GM19468 (cell line): ENCODE measurements at regions not wholly inside any gene's neighbourhood (a gene's known extent, or its start where the extent isn't known, plus 50 kb on each side); places are given as distances from the start of the nearest gene placed in this dataset.

Experiments used
- ATAC-seq: cut with Tn5 transposase; IDR thresholded peaks from one replicate; pipeline ENCODE4 v1.9.1; 2021; ENCODE audit warnings: mild to moderate bottlenecking, moderate library complexity, moderate number of reproducible peaks; ENCODE audit not compliant: unreplicated experiment; ENCODE audit errors: extremely low read depth

- ATAC-seq = no peak
These were observed 78.5 kb upstream of the GALNT2 start for GRCh38 chr1:229988534-229988933.

- ATAC-seq = no peak
These were observed 77.3 kb upstream of the GALNT2 start for GRCh38 chr1:229989591-229990248.

- ATAC-seq = no peak
These were observed 76.7 kb upstream of the GALNT2 start for GRCh38 chr1:229990326-229990725.

- no peak for ATAC-seq
These were observed 75.9 kb upstream of the GALNT2 start for GRCh38 chr1:229991104-229991513.

- no peak for ATAC-seq
These were observed 75.2 kb upstream of the GALNT2 start for GRCh38 chr1:229991724-229992333.

- ATAC-seq = no peak
These were observed 74.0 kb upstream of the GALNT2 start for GRCh38 chr1:229993060-229993459.

- no peak for ATAC-seq
These were observed 73.1 kb upstream of the GALNT2 start for GRCh38 chr1:229993894-229994293.

GRCh38 chr1:229999004-229999670 lies 67.9 kb upstream of the GALNT2 start:
- ATAC-seq = no peak

- no peak for ATAC-seq
These were observed 66.4 kb upstream of the GALNT2 start for GRCh38 chr1:230000493-230001184.

GRCh38 chr1:230002164-230002803 lies 64.8 kb upstream of the GALNT2 start:
- ATAC-seq = no peak

- ATAC-seq = no peak
These were observed 63.6 kb upstream of the GALNT2 start for GRCh38 chr1:230003409-230003808.

- ATAC-seq = no peak
These were observed 62.0 kb upstream of the GALNT2 start for GRCh38 chr1:230005040-230005439.

- no peak for ATAC-seq
These were observed 58.3 kb upstream of the GALNT2 start for GRCh38 chr1:230008721-230009120.

GRCh38 chr1:230009611-230010313 lies 57.3 kb upstream of the GALNT2 start:
- no peak for ATAC-seq

GRCh38 chr1:230010603-230011332 lies 56.3 kb upstream of the GALNT2 start:
- no peak for ATAC-seq

- ATAC-seq = no peak
These were observed 55.5 kb upstream of the GALNT2 start for GRCh38 chr1:230011333-230012092.

- ATAC-seq = no peak
These were observed 55.0 kb upstream of the GALNT2 start for GRCh38 chr1:230012093-230012393.

- ATAC-seq = no peak
These were observed 54.3 kb upstream of the GALNT2 start for GRCh38 chr1:230012741-230013140.

GRCh38 chr1:230016159-230016558 lies 50.9 kb upstream of the GALNT2 start:
- ATAC-seq = no peak
